ENCODE measurements at regions not wholly inside any gene's neighbourhood (a gene's known extent, or its start where the extent isn't known, plus 50 kb on each side); places are given as distances from the start of the nearest gene placed in this dataset.
"Not testable (repeated sequence)": the region's sequence is repeated elsewhere in the genome, so short reads cannot be mapped to it uniquely, and the experiment has no call there.

GRCh38 chrX:18003876-18004275 is 142.8 kb upstream of the RAI2 start:
- intact Hi-C loops (cut with micrococcal nuclease): no loop called here

GRCh38 chrX:18002791-18003190 is 141.7 kb upstream of the RAI2 start:
- intact Hi-C loops (cut with micrococcal nuclease): no loop called here

- intact Hi-C loops (cut with micrococcal nuclease): no loop called here
Observed at GRCh38 chrX:17994429-17994828, 133.3 kb upstream of the RAI2 start.

GRCh38 chrX:17993062-17993461 is 132.0 kb upstream of the RAI2 start:
- intact Hi-C loops (cut with micrococcal nuclease): no loop called here

GRCh38 chrX:17990532-17990931 is 129.4 kb upstream of the RAI2 start:
- intact Hi-C loops (cut with micrococcal nuclease): no loop called here

- intact Hi-C loops (cut with micrococcal nuclease): no loop called here
Observed at GRCh38 chrX:17987783-17988182, 126.7 kb upstream of the RAI2 start.

- intact Hi-C loops (cut with micrococcal nuclease): no loop called here
Observed at GRCh38 chrX:17986977-17987376, 125.9 kb upstream of the RAI2 start.

- intact Hi-C loops (cut with micrococcal nuclease): no loop called here
Observed at GRCh38 chrX:17986440-17986839, 125.3 kb upstream of the RAI2 start.

GRCh38 chrX:17984415-17984814 is 123.3 kb upstream of the RAI2 start:
- intact Hi-C loops (cut with micrococcal nuclease): no loop called here

GRCh38 chrX:17983389-17983788 is 122.3 kb upstream of the RAI2 start:
- intact Hi-C loops (cut with micrococcal nuclease): no loop called here

GRCh38 chrX:17977696-17978095 is 116.6 kb upstream of the RAI2 start:
- intact Hi-C loops (cut with micrococcal nuclease): no loop called here

- intact Hi-C loops (cut with micrococcal nuclease): no loop called here
Observed at GRCh38 chrX:17976955-17977354, 115.9 kb upstream of the RAI2 start.

- intact Hi-C loops (cut with micrococcal nuclease): not testable (repeated sequence)
Observed at GRCh38 chrX:17975349-17975748, 114.3 kb upstream of the RAI2 start.

GRCh38 chrX:17968367-17968766 is 107.3 kb upstream of the RAI2 start:
- intact Hi-C loops (cut with micrococcal nuclease): no loop called here

- intact Hi-C loops (cut with micrococcal nuclease): no loop called here
Observed at GRCh38 chrX:17967888-17968287, 106.8 kb upstream of the RAI2 start.

- intact Hi-C loops (cut with micrococcal nuclease): no loop called here
Observed at GRCh38 chrX:17964871-17965270, 103.8 kb upstream of the RAI2 start.

- intact Hi-C loops (cut with micrococcal nuclease): no loop called here
Observed at GRCh38 chrX:17960891-17961290, 99.8 kb upstream of the RAI2 start.

- intact Hi-C loops (cut with micrococcal nuclease): loop anchor here (2.0 kb wide), 1 partner anchor 434 kb away; no protein-coding TSS in a partner anchor
Observed at GRCh38 chrX:17944833-17945497, 83.9 kb upstream of the RAI2 start.

GRCh38 chrX:17941171-17941570 is 80.1 kb upstream of the RAI2 start:
- intact Hi-C loops (cut with micrococcal nuclease): not testable (repeated sequence)

- intact Hi-C loops (cut with micrococcal nuclease): no loop called here
Observed at GRCh38 chrX:17939724-17940123, 78.6 kb upstream of the RAI2 start.

GRCh38 chrX:17933856-17934255 is 72.8 kb upstream of the RAI2 start:
- intact Hi-C loops (cut with micrococcal nuclease): no loop called here

- intact Hi-C loops (cut with micrococcal nuclease): no loop called here
Observed at GRCh38 chrX:17932781-17933180, 71.7 kb upstream of the RAI2 start.

- intact Hi-C loops (cut with micrococcal nuclease): no loop called here
Observed at GRCh38 chrX:17931855-17932254, 70.8 kb upstream of the RAI2 start.

GRCh38 chrX:17930850-17931249 is 69.8 kb upstream of the RAI2 start:
- intact Hi-C loops (cut with micrococcal nuclease): no loop called here
